MM.1S (cell line): ENCODE measurements at regions not wholly inside any gene's neighbourhood (a gene's known extent, or its start where the extent isn't known, plus 50 kb on each side); places are given as distances from the start of the nearest gene placed in this dataset.

Experiments used
- DNase-seq: peaks from one replicate; pipeline ENCODE4 v3.0.0-alpha.2; 2015
- H2AFZ ChIP-seq: fragments of 300-600 bp; sonication (generic); 2 replicates; pipeline ENCODE4 v1.6.0; 2016; ENCODE audit warnings: antibody characterized with exemption, low read length
- H3F3A ChIP-seq: fragments of 300-600 bp; sonication (generic); 2 replicates; pipeline ENCODE4 v1.6.1; 2016; ENCODE audit warnings: mild to moderate bottlenecking, antibody characterized with exemption, low read length, moderate library complexity, mixed read lengths; ENCODE audit not compliant: insufficient read depth
- H3K27ac ChIP-seq: fragments of 300-600 bp; sonication (generic); 2 replicates; pipeline ENCODE4 v1.5.1; 2016; ENCODE audit warnings: mild to moderate bottlenecking, low read length
- H3K27me3 ChIP-seq: fragments of 300-600 bp; sonication (generic); replicated peaks from 2 replicates; pipeline ENCODE4 v1.6.0; 2016; ENCODE audit warnings: low read length; ENCODE audit not compliant: insufficient read depth
- H3K36me3 ChIP-seq: fragments of 300-600 bp; sonication (generic); replicated peaks from 2 replicates; pipeline ENCODE4 v1.6.1; 2016; ENCODE audit warnings: mild to moderate bottlenecking, low read length, mixed read lengths; ENCODE audit not compliant: insufficient read depth
- H3K4me1 ChIP-seq: fragments of 300-600 bp; sonication (generic); 2 replicates; pipeline ENCODE4 v1.6.1; 2016; ENCODE audit warnings: low read length, mixed read lengths
- H3K4me2 ChIP-seq: fragments of 300-600 bp; sonication (generic); 2 replicates; pipeline ENCODE4 v1.6.0; 2016; ENCODE audit warnings: low read depth, low read length
- H3K4me3 ChIP-seq: fragments of 300-600 bp; sonication (generic); 2 replicates; pipeline ENCODE4 v1.5.1; 2016; ENCODE audit warnings: low read length, mixed read lengths
- H3K79me2 ChIP-seq: fragments of 300-600 bp; sonication (generic); 2 replicates; pipeline ENCODE4 v1.6.1; 2016; ENCODE audit warnings: mixed run types, low read length, mixed read lengths
- H3K9ac ChIP-seq: fragments of 300-600 bp; sonication (generic); 2 replicates; pipeline ENCODE4 v1.6.1; 2016; ENCODE audit warnings: low read length, mixed read lengths
- H3K9me2 ChIP-seq: fragments of 300-600 bp; sonication (generic); replicated peaks from 2 replicates; pipeline ENCODE4 v1.6.1; 2016; ENCODE audit warnings: mild to moderate bottlenecking, low read length, mixed read lengths; ENCODE audit not compliant: insufficient read depth
- H3K9me3 ChIP-seq: fragments of 300-600 bp; sonication (generic); replicated peaks from 2 replicates; pipeline ENCODE4 v1.6.1; 2016; ENCODE audit warnings: mild to moderate bottlenecking, low read length, mixed read lengths; ENCODE audit not compliant: insufficient read depth
- H4K20me1 ChIP-seq: fragments of 300-600 bp; sonication (generic); 2 replicates; pipeline ENCODE4 v1.6.1; 2016; ENCODE audit warnings: mild to moderate bottlenecking, low read length, moderate library complexity, mixed read lengths; ENCODE audit not compliant: insufficient read depth
- CTCF ChIP-seq: fragments of 300-600 bp; sonication (generic); IDR thresholded peaks from 2 replicates; pipeline ENCODE4 v1.5.1; 2016; ENCODE audit warnings: antibody characterized with exemption, low read length, mixed read lengths
- EZH2 ChIP-seq: fragments of 300-600 bp; sonication (generic); optimal IDR thresholded peaks from 2 replicates; pipeline ENCODE3; 2017; ENCODE audit warnings: low read depth, mild to moderate bottlenecking, antibody characterized with exemption, low read length, mixed read lengths
- EZH2phosphoT487 ChIP-seq: fragments of 300-600 bp; sonication (generic); IDR thresholded peaks from 2 replicates; pipeline ENCODE4 v1.6.1; 2018; ENCODE audit warnings: antibody characterized with exemption, low read length

GRCh38 chr14:98582276-98582675, 689.7 kb downstream of the BCL11B start:
- Histone ChIP-seq H3K4me2 (no peak overlapping the region), H3K4me1 (no peaks in the 10 kb centered on the region), H3K9me3 (no peaks in the 10 kb centered on the region), H3K9ac (no peak overlapping the region), H3K27me3 (no peaks in the 10 kb centered on the region), H3F3A (no peaks in the 10 kb centered on the region), H4K20me1 (no peaks in the 10 kb centered on the region), H3K79me2 (no peaks in the 10 kb centered on the region), H2AFZ (no peak overlapping the region), H3K36me3 (no peaks in the 10 kb centered on the region), H3K9me2 (no peaks in the 10 kb centered on the region), H3K27ac (no peak overlapping the region), H3K4me3 (no peak overlapping the region)
- DNase-seq, result no peak
- no peak for TF ChIP-seq EZH2phosphoT487
- no peak for TF ChIP-seq EZH2
- TF ChIP-seq CTCF, result no peak

- TF ChIP-seq CTCF, result no peak
- TF ChIP-seq EZH2phosphoT487, result no peak
- no peak for TF ChIP-seq EZH2
- no peaks in the 10 kb centered on the region for H3K79me2 ChIP-seq
- no peaks in the 10 kb centered on the region for H3K4me1 ChIP-seq
- H3K27me3 ChIP-seq, result no peaks in the 10 kb centered on the region
- no peak overlapping the region for H3K9ac ChIP-seq
- no peak overlapping the region for H2AFZ ChIP-seq
- no peak for DNase-seq
- H3K4me2 ChIP-seq, result no peak overlapping the region
- no peaks in the 10 kb centered on the region for H3K9me3 ChIP-seq
- no peaks in the 10 kb centered on the region for H3K36me3 ChIP-seq
- no peak overlapping the region for H3K4me3 ChIP-seq
- H3K9me2 ChIP-seq, result no peaks in the 10 kb centered on the region
- no peaks in the 10 kb centered on the region for H4K20me1 ChIP-seq
- no peak overlapping the region for H3K27ac ChIP-seq
- no peaks in the 10 kb centered on the region for H3F3A ChIP-seq
Observed at GRCh38 chr14:98591161-98591560, 680.8 kb downstream of the BCL11B start.

GRCh38 chr14:98592611-98593170, 679.3 kb downstream of the BCL11B start:
- Histone ChIP-seq H4K20me1 (no peaks in the 10 kb centered on the region), H2AFZ (no peak overlapping the region), H3K9me3 (no peaks in the 10 kb centered on the region), H3K36me3 (no peaks in the 10 kb centered on the region), H3K9me2 (no peaks in the 10 kb centered on the region), H3K4me2 (no peak overlapping the region), H3K4me1 (no peaks in the 10 kb centered on the region), H3K4me3 (no peak overlapping the region), H3K9ac (no peak overlapping the region), H3F3A (no peaks in the 10 kb centered on the region), H3K27ac (no peak overlapping the region), H3K79me2 (no peaks in the 10 kb centered on the region), H3K27me3 (no peaks in the 10 kb centered on the region)
- DNase-seq, result no peak
- TF ChIP-seq CTCF (no peak), EZH2phosphoT487 (no peak), EZH2 (no peak)
